Endodermal cell (in vitro differentiated cells): ENCODE measurements at regions not wholly inside any gene's neighbourhood (a gene's known extent, or its start where the extent isn't known, plus 50 kb on each side); places are given as distances from the start of the nearest gene placed in this dataset.

Source experiments
- DNase-seq: peaks from one replicate; pipeline ENCODE4 v3.0.0-alpha.2; 2017
- H3K27ac ChIP-seq: 2 replicates; pipeline ENCODE4 v1.5.1; 2013; ENCODE audit warnings: mild to moderate bottlenecking, low read depth, low read length, moderate library complexity
- H3K27me3 ChIP-seq: 2 replicates; pipeline ENCODE4 v1.6.1; 2013; ENCODE audit warnings: mild to moderate bottlenecking, low read length, moderate library complexity; ENCODE audit not compliant: insufficient read depth, control insufficient read depth, poor library complexity, severe bottlenecking
- H3K36me3 ChIP-seq: 2 replicates; pipeline ENCODE4 v1.7.0; 2013; ENCODE audit warnings: mild to moderate bottlenecking, low read length, moderate library complexity; ENCODE audit not compliant: control insufficient read depth, insufficient read depth
- H3K4me1 ChIP-seq: one replicate; pipeline ENCODE4 v1.7.0; 2013; ENCODE audit warnings: low read length; ENCODE audit not compliant: control insufficient read depth, insufficient read depth
- H3K4me3 ChIP-seq: 2 replicates; pipeline ENCODE4 v1.5.1; 2013; ENCODE audit warnings: mild to moderate bottlenecking, low read length, moderate library complexity
- H3K9ac ChIP-seq: 2 replicates; pipeline ENCODE4 v1.6.1; 2013; ENCODE audit warnings: mild to moderate bottlenecking, low read length, moderate library complexity; ENCODE audit not compliant: poor library complexity, severe bottlenecking; ENCODE audit errors: extremely low read depth
- H3K9me3 ChIP-seq: 2 replicates; pipeline ENCODE4 v1.6.1; 2013; ENCODE audit warnings: mild to moderate bottlenecking, low read length, moderate library complexity; ENCODE audit not compliant: control insufficient read depth
- H3K27ac Mint-ChIP-seq: 2 replicates; pipeline ENCODE4 v1.8.0; 2020; ENCODE audit warnings: mixed read lengths
- H3K27me3 Mint-ChIP-seq: 2 replicates; pipeline ENCODE4 v1.8.0; 2021; ENCODE audit warnings: mild to moderate bottlenecking, mixed read lengths; ENCODE audit not compliant: insufficient read depth
- H3K36me3 Mint-ChIP-seq: 2 replicates; pipeline ENCODE4 v1.8.0; 2020; ENCODE audit warnings: low read depth, mixed read lengths
- H3K4me1 Mint-ChIP-seq: 2 replicates; pipeline ENCODE4 v1.8.0; 2020; ENCODE audit warnings: mixed read lengths
- H3K4me3 Mint-ChIP-seq: 2 replicates; pipeline ENCODE4 v1.8.0; 2020; ENCODE audit warnings: mild to moderate bottlenecking, moderate library complexity, mixed read lengths
- H3K9me3 Mint-ChIP-seq: 2 replicates; pipeline ENCODE4 v1.8.0; 2020; ENCODE audit warnings: mild to moderate bottlenecking, mixed read lengths
- WGBS, 2 experiments: methylation state at CpG; one replicate each; pipeline versions ENCODE4 v1.1.5 to v1.1.7; 2013; ENCODE audit warnings: missing lambda C conversion rate in 2 of 2, mixed read lengths in 1 of 2; ENCODE audit not compliant: insufficient coverage in 1 of 2, insufficient read length in 1 of 2; 5-methylcytosine and 5-hydroxymethylcytosine counted together
- TF ChIP-seq, protein P1 (sequence below): fragments of 200-600 bp; sonication (generic); conservative IDR thresholded peaks from 2 replicates; pipeline ENCODE4 v1.5.0; 2021; ENCODE audit warnings: antibody characterized with exemption, mild to moderate bottlenecking

DNA sequence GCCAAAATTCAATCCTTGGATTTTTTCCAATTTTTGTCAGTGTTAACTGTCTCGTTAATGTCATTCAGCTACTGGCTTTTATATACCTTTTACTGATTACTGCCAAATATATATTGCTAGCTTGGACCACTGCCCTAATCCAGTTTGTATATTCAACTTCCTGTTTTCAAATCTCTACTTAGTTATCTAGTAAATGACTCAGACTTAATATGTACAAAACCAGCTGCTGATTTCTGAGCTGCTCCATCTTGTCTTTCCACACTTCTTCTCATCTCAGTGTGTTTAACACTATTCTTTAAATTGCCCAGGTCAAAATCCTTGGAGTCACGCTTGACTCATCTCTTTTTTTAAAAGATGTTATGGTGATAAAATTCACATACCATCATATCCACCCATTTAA is 1196.7 kb downstream of the RAPGEF2 start:
- no peak for DNase-seq
- 91 to 97% methylated on average over 1 of the region's 2 CpGs for WGBS, 2 experiments
- Mint-ChIP-seq H3K4me1 (no peaks in the 10 kb centered on the region), H3K27me3 (no peaks in the 10 kb centered on the region), H3K36me3 (no peaks in the 10 kb centered on the region), H3K9me3 (no peaks in the 10 kb centered on the region), H3K27ac (no peak overlapping the region), H3K4me3 (no peak overlapping the region)
- Histone ChIP-seq H3K36me3 (no peaks in the 10 kb centered on the region), H3K9me3 (no peaks in the 10 kb centered on the region), H3K9ac (no peak overlapping the region), H3K27me3 (no peaks in the 10 kb centered on the region), H3K4me1 (no peaks in the 10 kb centered on the region), H3K27ac (no peak overlapping the region), H3K4me3 (no peak overlapping the region)
- TF ChIP-seq, protein P1, sequence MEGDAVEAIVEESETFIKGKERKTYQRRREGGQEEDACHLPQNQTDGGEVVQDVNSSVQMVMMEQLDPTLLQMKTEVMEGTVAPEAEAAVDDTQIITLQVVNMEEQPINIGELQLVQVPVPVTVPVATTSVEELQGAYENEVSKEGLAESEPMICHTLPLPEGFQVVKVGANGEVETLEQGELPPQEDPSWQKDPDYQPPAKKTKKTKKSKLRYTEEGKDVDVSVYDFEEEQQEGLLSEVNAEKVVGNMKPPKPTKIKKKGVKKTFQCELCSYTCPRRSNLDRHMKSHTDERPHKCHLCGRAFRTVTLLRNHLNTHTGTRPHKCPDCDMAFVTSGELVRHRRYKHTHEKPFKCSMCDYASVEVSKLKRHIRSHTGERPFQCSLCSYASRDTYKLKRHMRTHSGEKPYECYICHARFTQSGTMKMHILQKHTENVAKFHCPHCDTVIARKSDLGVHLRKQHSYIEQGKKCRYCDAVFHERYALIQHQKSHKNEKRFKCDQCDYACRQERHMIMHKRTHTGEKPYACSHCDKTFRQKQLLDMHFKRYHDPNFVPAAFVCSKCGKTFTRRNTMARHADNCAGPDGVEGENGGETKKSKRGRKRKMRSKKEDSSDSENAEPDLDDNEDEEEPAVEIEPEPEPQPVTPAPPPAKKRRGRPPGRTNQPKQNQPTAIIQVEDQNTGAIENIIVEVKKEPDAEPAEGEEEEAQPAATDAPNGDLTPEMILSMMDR: no peak

DNA sequence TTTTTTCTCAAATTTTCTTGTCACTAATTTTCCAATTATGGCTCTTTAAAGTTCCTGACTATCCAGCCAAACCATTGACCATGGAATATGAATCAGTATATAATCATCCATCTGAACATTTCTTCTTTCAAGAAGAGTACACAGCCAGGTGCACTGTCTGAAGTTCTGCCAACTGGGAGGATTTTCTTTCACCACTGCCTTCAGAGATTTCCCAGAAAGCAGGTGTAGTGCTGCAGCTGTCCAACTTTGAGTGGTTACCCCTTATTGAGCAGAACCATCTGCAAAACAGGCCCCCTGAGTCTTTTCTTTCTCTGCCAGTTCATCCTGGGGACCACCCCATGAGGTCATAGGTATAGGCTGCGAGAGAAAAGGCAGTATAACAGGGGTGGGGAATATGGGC is 1213.2 kb downstream of the RAPGEF2 start:
- Histone ChIP-seq H3K4me3 (no peak overlapping the region), H3K36me3 (no peaks in the 10 kb centered on the region), H3K9ac (no peak overlapping the region), H3K27me3 (no peaks in the 10 kb centered on the region), H3K4me1 (peaks cover 5% of the 10 kb centered on the region), H3K27ac (no peak overlapping the region), H3K9me3 (no peaks in the 10 kb centered on the region)
- Mint-ChIP-seq H3K36me3 (no peaks in the 10 kb centered on the region), H3K4me3 (no peak overlapping the region), H3K27ac (no peak overlapping the region), H3K9me3 (no peaks in the 10 kb centered on the region), H3K4me1 (peaks cover 10% of the 10 kb centered on the region), H3K27me3 (no peaks in the 10 kb centered on the region)
- TF ChIP-seq, protein P1: no peak
- WGBS, 2 experiments: 100% methylated on average over 1 of the region's 1 CpG; no CpG with 5 or more reads in 1 of the 2 experiments
- no peak for DNase-seq

DNA sequence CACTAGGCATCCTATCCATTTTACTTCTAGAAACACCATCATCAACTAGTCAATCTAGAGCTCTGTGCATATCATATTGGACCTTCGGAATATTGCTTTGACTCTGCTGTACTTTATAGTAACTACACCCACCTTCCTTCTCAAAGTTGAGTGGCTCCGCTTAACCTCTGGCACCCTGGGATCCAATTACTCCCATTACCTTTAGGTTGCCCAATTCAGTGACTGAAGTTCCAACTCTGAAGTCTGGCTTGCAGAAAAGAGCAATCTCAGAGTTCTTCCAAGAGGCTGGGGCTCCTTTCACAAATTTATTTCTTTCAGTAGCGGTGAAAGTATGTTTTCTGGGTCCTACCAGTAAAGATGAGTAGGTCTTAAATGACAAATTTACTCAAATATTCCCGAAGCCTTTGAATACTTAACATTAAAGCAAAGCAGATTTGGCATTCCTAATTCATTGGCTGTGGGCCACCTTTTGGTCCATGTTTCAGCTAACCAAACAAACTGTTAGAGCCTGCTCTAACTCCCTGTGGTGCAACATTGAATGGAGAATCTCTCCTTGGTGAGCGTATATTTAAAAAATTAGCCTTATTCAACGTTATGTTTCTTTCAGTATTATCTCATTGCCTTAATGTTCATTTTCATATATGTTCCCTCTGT is 1215.8 kb downstream of the RAPGEF2 start:
- Histone ChIP-seq H3K36me3 (no peaks in the 10 kb centered on the region), H3K4me1 (peaks cover 5% of the 10 kb centered on the region), H3K9me3 (no peaks in the 10 kb centered on the region), H3K4me3 (peak overlapping the region; percentile 20), H3K9ac (no peak overlapping the region), H3K27ac (no peak overlapping the region), H3K27me3 (no peaks in the 10 kb centered on the region)
- WGBS, 2 experiments: 89 to 96% methylated on average over 5 to 6 of the region's 6 CpGs
- no peak overlapping the region for H3K4me3 Mint-ChIP-seq
- no peak for DNase-seq
- no peaks in the 10 kb centered on the region for H3K36me3 Mint-ChIP-seq
- H3K9me3 Mint-ChIP-seq: no peaks in the 10 kb centered on the region
- no peaks in the 10 kb centered on the region for H3K27me3 Mint-ChIP-seq
- TF ChIP-seq, protein P1: no peak
- no peak overlapping the region for H3K27ac Mint-ChIP-seq
- H3K4me1 Mint-ChIP-seq: peaks cover 10% of the 10 kb centered on the region
